Uterus (tissue), 3 donors: ENCODE measurements at regions not wholly inside any gene's neighbourhood (a gene's known extent, or its start where the extent isn't known, plus 50 kb on each side); places are given as distances from the start of the nearest gene placed in this dataset.

ENCODE experiments used
- DNase-seq, 2 donors: peaks; one replicate each; pipeline ENCODE4 v3.0.0-alpha.2; 2019 to 2020
- H3K27ac ChIP-seq, 2 donors: fragments of 200-600 bp; sonication (generic); 1 replicate in 1 of 2; 2 replicates in 1 of 2; pipeline ENCODE4 v1.5.1; 2016 to 2018
- H3K27me3 ChIP-seq, 2 donors: fragments of 200-600 bp; sonication (generic); one replicate each; pipeline ENCODE4 v1.5.1; 2018 to 2019; ENCODE audit warnings: control low read depth in 1 of 2
- H3K36me3 ChIP-seq, 2 donors: fragments of 200-600 bp; sonication (generic); one replicate each; pipeline ENCODE4 v1.5.1; 2019; ENCODE audit warnings: control low read depth in 1 of 2
- H3K4me1 ChIP-seq, 2 donors: fragments of 200-600 bp; sonication (generic); one replicate each; pipeline ENCODE4 v1.5.1; 2018 to 2019; ENCODE audit warnings: control low read depth in 1 of 2
- H3K4me3 ChIP-seq, 2 donors: fragments of 200-600 bp; sonication (generic); 1 replicate in 1 of 2; 2 replicates in 1 of 2; pipeline ENCODE4 v1.5.1; 2018 to 2019; ENCODE audit warnings: mild to moderate bottlenecking in 1 of 2
- H3K9me3 ChIP-seq, 2 donors: fragments of 200-600 bp; sonication (generic); one replicate each; pipeline ENCODE4 v1.5.1; 2019; ENCODE audit warnings: control low read depth in 1 of 2
- POLR2A ChIP-seq, 2 donors: fragments of 450-650 bp; IDR thresholded peaks; one replicate each; pipeline ENCODE4 v1.6.1; 2016; ENCODE audit warnings: antibody characterized with exemption in 2 of 2, mild to moderate bottlenecking in 1 of 2, moderate library complexity in 1 of 2
- intact Hi-C: fragments of 100-400 bp; cut with DNase I; formaldehyde crosslinking; loops from one replicate; pipeline ENCODE4 v1.15.1; 2023; ENCODE audit warnings: low total_unique reads
- TF ChIP-seq, protein P1 (sequence below), 4 experiments: fragments of 200-600 bp in 2 of 4; fragments of 450-650 bp in 2 of 4; sonication (generic) in 2 of 4; IDR thresholded peaks; one replicate each; pipeline ENCODE4 v1.5.1; 2016 to 2019; ENCODE audit warnings: antibody characterized with exemption in 4 of 4, mild to moderate bottlenecking in 2 of 4, moderate library complexity in 1 of 4
- donor health status: DM: yes; HTN: yes; CAD: no.

DNA sequence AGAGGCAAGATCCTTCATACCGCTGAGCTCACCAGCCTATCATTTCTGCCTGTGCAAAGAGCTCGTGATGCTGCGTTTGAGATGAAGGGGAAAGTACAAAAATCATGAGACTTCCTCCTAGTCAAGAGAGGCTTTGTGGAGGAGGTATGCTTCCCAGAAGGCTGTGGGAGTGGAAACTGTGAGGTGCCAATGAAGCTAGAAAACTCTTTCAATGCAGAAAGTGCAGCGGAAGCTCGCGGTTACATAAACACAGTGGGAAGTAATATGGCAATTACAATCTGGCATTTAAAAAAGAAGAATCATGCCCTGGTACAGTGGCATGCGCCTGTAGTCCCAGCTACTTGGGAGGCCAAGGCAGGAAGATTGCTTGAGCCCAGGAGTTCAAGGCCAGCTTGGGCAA lies 134.8 kb downstream of the EHF start:
- no peaks in the 10 kb centered on the region for H3K27me3 ChIP-seq
- no peak for DNase-seq
- H3K4me1 ChIP-seq = no peaks in the 10 kb centered on the region
- H3K4me3 ChIP-seq = no peak overlapping the region
- H3K36me3 ChIP-seq = no peaks in the 10 kb centered on the region
- TF ChIP-seq POLR2A (IDR thresholded peaks at IDR 0.05) = no peak
- TF ChIP-seq, protein P1, sequence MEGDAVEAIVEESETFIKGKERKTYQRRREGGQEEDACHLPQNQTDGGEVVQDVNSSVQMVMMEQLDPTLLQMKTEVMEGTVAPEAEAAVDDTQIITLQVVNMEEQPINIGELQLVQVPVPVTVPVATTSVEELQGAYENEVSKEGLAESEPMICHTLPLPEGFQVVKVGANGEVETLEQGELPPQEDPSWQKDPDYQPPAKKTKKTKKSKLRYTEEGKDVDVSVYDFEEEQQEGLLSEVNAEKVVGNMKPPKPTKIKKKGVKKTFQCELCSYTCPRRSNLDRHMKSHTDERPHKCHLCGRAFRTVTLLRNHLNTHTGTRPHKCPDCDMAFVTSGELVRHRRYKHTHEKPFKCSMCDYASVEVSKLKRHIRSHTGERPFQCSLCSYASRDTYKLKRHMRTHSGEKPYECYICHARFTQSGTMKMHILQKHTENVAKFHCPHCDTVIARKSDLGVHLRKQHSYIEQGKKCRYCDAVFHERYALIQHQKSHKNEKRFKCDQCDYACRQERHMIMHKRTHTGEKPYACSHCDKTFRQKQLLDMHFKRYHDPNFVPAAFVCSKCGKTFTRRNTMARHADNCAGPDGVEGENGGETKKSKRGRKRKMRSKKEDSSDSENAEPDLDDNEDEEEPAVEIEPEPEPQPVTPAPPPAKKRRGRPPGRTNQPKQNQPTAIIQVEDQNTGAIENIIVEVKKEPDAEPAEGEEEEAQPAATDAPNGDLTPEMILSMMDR (IDR thresholded peaks at IDR 0.05) = no peak
- H3K9me3 ChIP-seq = no peaks in the 10 kb centered on the region
- intact Hi-C loops = no loop called here
- no peak overlapping the region for H3K27ac ChIP-seq

DNA sequence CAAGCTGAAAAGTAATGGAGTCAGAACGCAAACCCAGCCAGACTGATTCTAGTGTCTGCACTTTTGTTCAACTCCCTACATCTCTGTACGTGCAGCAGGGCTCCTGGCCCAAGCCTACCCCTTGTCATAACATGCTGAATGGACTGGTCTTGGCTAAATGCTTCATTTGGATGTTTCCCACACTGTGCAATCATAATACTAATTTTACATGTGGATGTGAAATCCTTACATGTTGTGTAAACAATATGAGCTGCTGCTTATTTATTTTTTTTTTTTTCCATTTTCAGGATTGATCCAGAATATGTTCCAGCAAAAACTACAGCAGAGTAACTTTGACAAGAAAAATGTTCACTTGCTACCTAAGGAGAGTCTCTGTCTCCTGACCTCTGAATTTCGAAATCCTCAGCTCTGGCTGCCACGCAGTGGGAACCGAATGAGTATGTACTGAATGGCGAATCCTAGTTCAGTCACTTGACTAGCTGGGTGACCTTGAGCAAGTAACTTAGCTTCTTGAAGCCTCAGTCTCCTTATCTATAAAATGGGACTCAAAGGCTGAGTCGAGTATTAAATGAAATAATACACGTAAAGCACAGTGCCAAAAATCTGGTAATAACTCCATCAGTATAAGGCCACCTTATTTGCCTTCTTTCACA lies 133.4 kb downstream of the EHF start:
- no peaks in the 10 kb centered on the region for H3K4me1 ChIP-seq
- intact Hi-C loops = no loop called here
- H3K27me3 ChIP-seq = no peaks in the 10 kb centered on the region
- no peaks in the 10 kb centered on the region for H3K9me3 ChIP-seq
- no peak overlapping the region for H3K4me3 ChIP-seq
- no peak overlapping the region for H3K27ac ChIP-seq
- no peaks in the 10 kb centered on the region for H3K36me3 ChIP-seq
- TF ChIP-seq POLR2A (IDR thresholded peaks at IDR 0.05) = no peak
- TF ChIP-seq, protein P1 (IDR thresholded peaks at IDR 0.05) = no peak
- DNase-seq = no peak

DNA sequence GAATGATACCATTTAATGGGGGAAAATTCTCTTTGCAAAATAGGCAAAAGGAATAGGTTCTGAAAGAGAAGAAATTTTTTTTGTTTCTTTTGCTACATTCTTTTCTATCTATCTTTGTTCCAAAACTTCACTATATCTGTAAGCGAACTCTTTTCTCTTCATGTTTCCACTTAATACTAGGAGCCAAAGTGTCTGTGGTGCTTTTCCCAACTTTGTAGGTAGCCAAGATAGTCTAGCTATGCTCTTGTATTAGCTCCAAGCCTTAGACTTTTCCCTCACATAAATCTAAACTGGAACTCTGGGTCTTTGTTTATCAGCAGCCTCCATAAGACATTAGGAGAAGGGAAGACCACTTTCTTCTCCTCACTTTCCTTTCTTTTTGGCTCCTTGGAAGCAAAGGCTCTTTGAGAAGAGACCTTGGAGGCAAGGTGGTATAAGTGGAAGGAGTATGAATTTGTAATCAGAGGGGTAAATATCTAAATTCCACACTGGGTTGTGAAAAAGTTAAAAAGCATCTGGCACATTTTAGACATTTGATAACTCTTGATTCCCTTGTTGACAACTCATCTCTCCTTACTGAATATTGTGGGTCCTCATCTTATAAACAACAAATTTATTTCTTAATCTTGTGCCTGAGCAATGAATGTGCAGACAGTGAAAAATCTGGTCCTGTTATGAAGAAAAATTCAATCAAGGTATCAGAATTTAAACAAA lies 130.0 kb downstream of the EHF start:
- Histone ChIP-seq H3K36me3 (no peaks in the 10 kb centered on the region), H3K27me3 (no peaks in the 10 kb centered on the region), H3K4me1 (no peaks in the 10 kb centered on the region), H3K9me3 (no peaks in the 10 kb centered on the region), H3K27ac (no peak overlapping the region), H3K4me3 (no peak overlapping the region)
- DNase-seq = no peak
- intact Hi-C loops = no loop called here
- no peak for TF ChIP-seq POLR2A (IDR thresholded peaks at IDR 0.05)
- TF ChIP-seq, protein P1 (IDR thresholded peaks at IDR 0.05) = no peak

DNA sequence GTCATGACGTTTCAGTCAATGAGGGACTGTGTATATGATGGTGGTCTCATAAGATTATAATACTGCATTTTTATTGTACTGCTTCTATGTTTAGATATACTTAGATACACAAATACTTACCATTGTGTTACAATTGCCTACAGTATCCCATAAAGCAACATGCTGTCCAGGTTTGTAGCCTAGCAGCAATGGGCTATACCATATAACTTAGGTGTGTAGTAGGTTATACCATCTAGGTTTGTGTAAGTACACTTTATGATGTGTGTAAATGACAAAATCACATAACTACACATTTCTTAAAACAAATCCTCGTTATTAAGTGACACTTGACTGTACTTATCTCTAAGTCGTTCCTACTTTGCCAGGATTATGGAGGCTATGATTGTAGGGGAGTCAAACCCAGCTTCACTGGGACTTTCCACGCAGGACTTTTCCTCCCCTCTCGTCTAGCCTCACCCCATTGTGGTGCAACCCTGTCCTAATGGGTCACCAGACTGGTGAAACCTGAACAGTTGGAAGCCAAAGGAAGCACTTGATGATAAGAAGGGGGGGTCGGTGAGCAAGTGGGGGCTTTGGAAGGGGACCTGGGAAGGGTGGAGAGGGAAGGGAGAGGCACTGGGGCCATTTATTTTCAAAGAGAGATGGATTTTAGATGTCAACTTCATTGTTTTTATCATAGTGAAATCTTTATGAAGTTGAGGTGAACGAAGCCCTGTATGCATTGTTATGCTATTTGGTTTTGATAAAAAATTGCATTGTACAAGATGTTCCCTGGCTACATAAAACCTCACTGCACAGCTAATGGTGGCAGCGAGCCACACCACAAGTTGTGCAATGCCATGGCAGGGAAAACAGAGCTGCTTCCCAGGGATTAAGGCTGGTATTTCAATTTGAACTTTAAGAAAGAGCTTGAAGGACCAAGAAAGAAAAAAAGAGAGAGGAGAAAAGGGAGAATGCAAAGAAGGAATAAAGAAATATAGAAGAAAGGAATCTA lies 129.1 kb downstream of the EHF start:
- H3K4me1 ChIP-seq = no peaks in the 10 kb centered on the region
- H3K9me3 ChIP-seq = no peaks in the 10 kb centered on the region
- H3K27me3 ChIP-seq = no peaks in the 10 kb centered on the region
- no peak overlapping the region for H3K4me3 ChIP-seq
- DNase-seq = peak in 1 of 2 donors; percentile 46
- no peak for TF ChIP-seq POLR2A (IDR thresholded peaks at IDR 0.05)
- TF ChIP-seq, protein P1 (IDR thresholded peaks at IDR 0.05) = no peak
- no peaks in the 10 kb centered on the region for H3K36me3 ChIP-seq
- H3K27ac ChIP-seq = no peak overlapping the region
- intact Hi-C loops = no loop called here
